ENCODE measurements at regions not wholly inside any gene's neighbourhood (a gene's known extent, or its start where the extent isn't known, plus 50 kb on each side); places are given as distances from the start of the nearest gene placed in this dataset.

GRCh38 chr6:166679566-166679965, 52.5 kb upstream of the RPS6KA2 start:
- TF ChIP-seq CTCF (IDR thresholded peaks at IDR 0.05 in 8 of 11, conservative IDR thresholded peaks at IDR 0.05 in 3 of 11) (no peak), POLR2AphosphoS5 (IDR thresholded peaks at IDR 0.05) (no peak)

Measured in spleen (tissue), 7 donors.